GM12891 (cell line): ENCODE measurements at regions not wholly inside any gene's neighbourhood (a gene's known extent, or its start where the extent isn't known, plus 50 kb on each side); places are given as distances from the start of the nearest gene placed in this dataset.

Source experiments
- DNase-seq: peaks from one replicate; pipeline ENCODE4 v3.0.0; 2011; ENCODE audit warnings: low spot score; ENCODE audit not compliant: insufficient read length
- FAIRE-seq: peaks from 2 replicates; lab custom pipeline; 2011; peaks lifted over from hg19 to GRCh38; lab: Jason Lieb, UNC
- PAX5 ChIP-seq: IDR thresholded peaks from 2 replicates; pipeline ENCODE4 v1.6.1; 2011; ENCODE audit warnings: low read length, moderate library complexity, mild to moderate bottlenecking; ENCODE audit not compliant: insufficient read depth, severe bottlenecking
- POLR2A ChIP-seq: IDR thresholded peaks from 2 replicates; pipeline ENCODE4 v1.6.1; 2011; ENCODE audit warnings: low read depth, low read length, control low read depth
- POLR2AphosphoS5 ChIP-seq: IDR thresholded peaks from 2 replicates; pipeline ENCODE4 v1.6.1; 2011; ENCODE audit warnings: low read depth, low read length, control low read depth
- POU2F2 ChIP-seq: IDR thresholded peaks from 2 replicates; pipeline ENCODE4 v1.6.1; 2011; ENCODE audit warnings: low read depth, mild to moderate bottlenecking, control low read depth, low read length, moderate library complexity
- SPI1 ChIP-seq: IDR thresholded peaks from 2 replicates; pipeline ENCODE4 v1.6.1; 2011; ENCODE audit warnings: low read depth, low read length, control low read depth
- TAF1 ChIP-seq: IDR thresholded peaks from 2 replicates; pipeline ENCODE4 v1.6.1; 2011; ENCODE audit warnings: low read depth, low read length, control low read depth

GRCh38 chr9:84145031-84145430 lies 164.4 kb downstream of the RMI1 start:
- FAIRE-seq (no peak), DNase-seq (no peak)
- TF ChIP-seq TAF1 (no peak), PAX5 (no peak), POLR2A (no peak), SPI1 (no peak), POU2F2 (no peak), POLR2AphosphoS5 (no peak)

- DNase-seq (no peak), FAIRE-seq (no peak)
- TF ChIP-seq POLR2A (no peak), TAF1 (no peak), PAX5 (no peak), POU2F2 (no peak), SPI1 (no peak), POLR2AphosphoS5 (no peak)
Measured at GRCh38 chr9:84145780-84146179, 165.2 kb downstream of the RMI1 start.

GRCh38 chr9:84146893-84147710 lies 166.5 kb downstream of the RMI1 start:
- TF ChIP-seq TAF1: no peak
- TF ChIP-seq SPI1: no peak
- TF ChIP-seq POLR2A: no peak
- TF ChIP-seq PAX5: no peak
- no peak for TF ChIP-seq POLR2AphosphoS5
- no peak for TF ChIP-seq POU2F2
- DNase-seq: no peak
- FAIRE-seq: no peak

- no peak for DNase-seq
- TF ChIP-seq PAX5: no peak
- no peak for TF ChIP-seq POU2F2
- TF ChIP-seq POLR2A: no peak
- TF ChIP-seq TAF1: no peak
- no peak for TF ChIP-seq POLR2AphosphoS5
- TF ChIP-seq SPI1: no peak
- FAIRE-seq: no peak
Measured at GRCh38 chr9:84151236-84151635, 170.6 kb downstream of the RMI1 start.

- no peak for DNase-seq
- no peak for FAIRE-seq
- TF ChIP-seq POLR2AphosphoS5 (no peak), PAX5 (no peak), SPI1 (no peak), POLR2A (no peak), POU2F2 (no peak), TAF1 (no peak)
Measured at GRCh38 chr9:84151640-84152039, 171.0 kb downstream of the RMI1 start.

GRCh38 chr9:84152204-84152603 lies 171.6 kb downstream of the RMI1 start:
- FAIRE-seq (no peak), DNase-seq (no peak)
- TF ChIP-seq SPI1 (no peak), POLR2A (no peak)

- FAIRE-seq (no peak), DNase-seq (no peak)
- TF ChIP-seq SPI1 (no peak), POLR2AphosphoS5 (no peak), TAF1 (no peak), POLR2A (no peak), PAX5 (no peak), POU2F2 (no peak)
Measured at GRCh38 chr9:84153885-84154284, 173.3 kb downstream of the RMI1 start.

GRCh38 chr9:84154320-84154719 lies 173.7 kb downstream of the RMI1 start:
- FAIRE-seq (no peak), DNase-seq (no peak)
- no peak for TF ChIP-seq POU2F2
- no peak for TF ChIP-seq POLR2AphosphoS5
- no peak for TF ChIP-seq PAX5
- TF ChIP-seq POLR2A: no peak
- TF ChIP-seq TAF1: no peak
- TF ChIP-seq SPI1: no peak

- FAIRE-seq: no peak
- no peak for TF ChIP-seq TAF1
- TF ChIP-seq POLR2AphosphoS5: no peak
- no peak for TF ChIP-seq SPI1
- TF ChIP-seq PAX5: no peak
- TF ChIP-seq POLR2A: no peak
- no peak for TF ChIP-seq POU2F2
- DNase-seq: no peak
Measured at GRCh38 chr9:84163052-84163650, 177.4 kb downstream of the SLC28A3 start.
